Ovary (tissue), 3 donors: ENCODE measurements at regions not wholly inside any gene's neighbourhood (a gene's known extent, or its start where the extent isn't known, plus 50 kb on each side); places are given as distances from the start of the nearest gene placed in this dataset.

Experiments
- EP300 ChIP-seq: sonication (generic); formaldehyde crosslinking; IDR thresholded peaks from one replicate; pipeline ENCODE4 v1.6.1; 2017; ENCODE audit warnings: antibody characterized with exemption
- POLR2A ChIP-seq: fragments of 450-650 bp; IDR thresholded peaks from one replicate; pipeline ENCODE4 v1.6.1; 2017; ENCODE audit warnings: antibody characterized with exemption, mild to moderate bottlenecking, moderate library complexity
- TF ChIP-seq, protein P1 (sequence below), 3 donors: fragments of 450-650 bp in 2 of 3; fragments of 200-600 bp in 1 of 3; IDR thresholded peaks; one replicate each; pipeline versions ENCODE4 v1.5.1 to v1.8.0; 2016 to 2022; ENCODE audit warnings: antibody characterized with exemption in 3 of 3, mild to moderate bottlenecking in 1 of 3
- donor health status: DM: no; HTN: no; CAD: no.

DNA sequence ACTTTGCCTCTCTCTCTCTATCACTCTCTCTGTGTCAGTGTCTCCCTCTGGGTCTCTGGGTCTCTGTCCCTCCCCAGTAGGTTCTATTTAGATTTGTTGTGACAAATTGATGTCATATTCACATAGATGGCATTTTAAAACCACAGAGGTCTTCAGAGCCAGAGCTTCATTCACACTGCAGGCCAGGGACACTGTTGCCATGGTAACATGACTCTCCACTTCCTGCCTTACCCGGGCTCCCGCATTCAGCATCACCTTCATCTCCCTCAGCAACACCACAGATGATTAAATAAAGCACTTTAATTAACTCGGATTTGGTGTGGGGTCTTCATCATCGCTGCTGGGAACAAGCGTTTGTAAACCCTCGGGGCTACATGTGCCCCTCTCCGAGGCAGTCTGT, 132.6 kb downstream of the ETS2 start:
- TF ChIP-seq, protein P1, sequence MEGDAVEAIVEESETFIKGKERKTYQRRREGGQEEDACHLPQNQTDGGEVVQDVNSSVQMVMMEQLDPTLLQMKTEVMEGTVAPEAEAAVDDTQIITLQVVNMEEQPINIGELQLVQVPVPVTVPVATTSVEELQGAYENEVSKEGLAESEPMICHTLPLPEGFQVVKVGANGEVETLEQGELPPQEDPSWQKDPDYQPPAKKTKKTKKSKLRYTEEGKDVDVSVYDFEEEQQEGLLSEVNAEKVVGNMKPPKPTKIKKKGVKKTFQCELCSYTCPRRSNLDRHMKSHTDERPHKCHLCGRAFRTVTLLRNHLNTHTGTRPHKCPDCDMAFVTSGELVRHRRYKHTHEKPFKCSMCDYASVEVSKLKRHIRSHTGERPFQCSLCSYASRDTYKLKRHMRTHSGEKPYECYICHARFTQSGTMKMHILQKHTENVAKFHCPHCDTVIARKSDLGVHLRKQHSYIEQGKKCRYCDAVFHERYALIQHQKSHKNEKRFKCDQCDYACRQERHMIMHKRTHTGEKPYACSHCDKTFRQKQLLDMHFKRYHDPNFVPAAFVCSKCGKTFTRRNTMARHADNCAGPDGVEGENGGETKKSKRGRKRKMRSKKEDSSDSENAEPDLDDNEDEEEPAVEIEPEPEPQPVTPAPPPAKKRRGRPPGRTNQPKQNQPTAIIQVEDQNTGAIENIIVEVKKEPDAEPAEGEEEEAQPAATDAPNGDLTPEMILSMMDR (IDR thresholded peaks at IDR 0.05): no peak
- no peak for TF ChIP-seq EP300
- no peak for TF ChIP-seq POLR2A
